SK-N-SH (cell line): ENCODE measurements at regions not wholly inside any gene's neighbourhood (a gene's known extent, or its start where the extent isn't known, plus 50 kb on each side); places are given as distances from the start of the nearest gene placed in this dataset.

Source experiments
- CTCF ChIA-PET: fragments of 300-600, 350-600 bp; formaldehyde crosslinking; extraction: SDS; loops from one replicate; lab custom pipeline; 2021; lab: Yijun Ruan, JAX
- POLR2A ChIA-PET: fragments of 350-600 bp; sonication (Branson Sonifier 250); formaldehyde crosslinking; extraction: SDS; loops from one replicate; lab custom pipeline; 2020; ENCODE audit warnings: antibody characterized with exemption, inconsistent platforms; lab: Yijun Ruan, JAX
- DNase-seq: peaks from one replicate; pipeline ENCODE4 v3.0.0; 2012
- H2AFZ ChIP-seq: fragments of 200-600 bp; sonication (generic); 2 replicates; pipeline ENCODE4 v1.8.1; 2016; ENCODE audit warnings: antibody characterized with exemption, mild to moderate bottlenecking, low read depth
- H3F3A ChIP-seq: fragments of 200-600 bp; sonication (generic); replicated peaks from 2 replicates; pipeline ENCODE3; 2016; ENCODE audit warnings: antibody characterized with exemption, mild to moderate bottlenecking; ENCODE audit not compliant: insufficient read depth
- H3K27ac ChIP-seq, 2 experiments: fragments of 200-500 bp in 1 of 2; fragments of 200-600 bp in 1 of 2; sonication (Bioruptor generic) in 1 of 2; sonication (generic), shearing (Covaris generic) in 1 of 2; 2 replicates each; pipeline versions ENCODE4 v1.5.1 to v1.6.1; 2014 to 2016; ENCODE audit warnings: low read depth in 2 of 2, inconsistent platforms in 1 of 2, low read length in 1 of 2, mild to moderate bottlenecking in 1 of 2, mixed read lengths in 1 of 2
- H3K27me3 ChIP-seq: fragments of 200-600 bp; sonication (generic), shearing (Covaris generic); 2 replicates; pipeline ENCODE4 v1.6.1; 2016; ENCODE audit warnings: mixed run types; ENCODE audit not compliant: insufficient read depth
- H3K36me3 ChIP-seq, 2 experiments: fragments of 200-500 bp in 1 of 2; fragments of 200-600 bp in 1 of 2; sonication (Bioruptor generic) in 1 of 2; sonication (generic) in 1 of 2; replicated peaks in 1 of 2; 2 replicates each; pipeline versions ENCODE3 to v1.5.1; 2014 to 2016; ENCODE audit warnings: low read length in 1 of 2, mild to moderate bottlenecking in 1 of 2; ENCODE audit not compliant: insufficient read depth in 2 of 2, control insufficient read depth in 1 of 2
- H3K4me1 ChIP-seq, 2 experiments: fragments of 200-500 bp in 1 of 2; fragments of 200-600 bp in 1 of 2; sonication (Bioruptor generic) in 1 of 2; sonication (generic), shearing (Covaris generic) in 1 of 2; 2 replicates each; pipeline versions ENCODE4 v1.5.1 to v1.6.1; 2014 to 2016; ENCODE audit warnings: low read depth in 1 of 2, low read length in 1 of 2, mixed run types in 1 of 2; ENCODE audit not compliant: insufficient read depth in 2 of 2, control insufficient read depth in 1 of 2
- H3K4me2 ChIP-seq: fragments of 200-600 bp; sonication (generic), shearing (Covaris generic); 2 replicates; pipeline ENCODE4 v1.6.1; 2017; ENCODE audit warnings: mixed run types
- H3K4me3 ChIP-seq, 2 experiments: fragments of 200-500 bp in 1 of 2; fragments of 200-600 bp in 1 of 2; sonication (Bioruptor generic) in 1 of 2; sonication (generic), shearing (Covaris generic) in 1 of 2; 2 replicates each; pipeline versions ENCODE4 v1.5.1 to v1.8.1; 2014 to 2016; ENCODE audit warnings: low read depth in 2 of 2, inconsistent platforms in 1 of 2, low read length in 1 of 2, mild to moderate bottlenecking in 1 of 2, mixed read lengths in 1 of 2, moderate library complexity in 1 of 2
- H3K79me2 ChIP-seq: fragments of 200-600 bp; sonication (generic); 2 replicates; pipeline ENCODE4 v1.8.1; 2017; ENCODE audit warnings: mild to moderate bottlenecking; ENCODE audit not compliant: insufficient read depth
- H3K9ac ChIP-seq: fragments of 200-600 bp; sonication (generic); 2 replicates; pipeline ENCODE4 v1.6.1; 2017; ENCODE audit warnings: mixed run types
- H3K9me2 ChIP-seq: fragments of 200-600 bp; sonication (generic); 2 replicates; pipeline ENCODE4 v1.6.1; 2017; ENCODE audit warnings: mixed run types
- H3K9me3 ChIP-seq: fragments of 200-600 bp; sonication (generic); 2 replicates; pipeline ENCODE4 v1.6.1; 2017; ENCODE audit warnings: mixed run types, mild to moderate bottlenecking, moderate library complexity
- H4K20me1 ChIP-seq: fragments of 200-600 bp; sonication (generic); 2 replicates; pipeline ENCODE4 v1.6.1; 2017; ENCODE audit warnings: mild to moderate bottlenecking, mixed run types; ENCODE audit not compliant: insufficient read depth
- CHD2 ChIP-seq: fragments of 150-350 bp; IDR thresholded peaks from 2 replicates; pipeline ENCODE4 v1.6.1; 2018; ENCODE audit warnings: low read length; ENCODE audit not compliant: partially characterized antibody
- EZH2phosphoT487 ChIP-seq: fragments of 200-600 bp; sonication (generic); IDR thresholded peaks from 2 replicates; pipeline ENCODE4 v1.6.1; 2017; ENCODE audit warnings: low read depth, mixed run types, mild to moderate bottlenecking, antibody characterized with exemption, moderate library complexity, borderline replicate concordance
- FOSL2 ChIP-seq: IDR thresholded peaks from 2 replicates; pipeline ENCODE4 v1.4.0; 2012; ENCODE audit warnings: low read depth, mild to moderate bottlenecking, moderate library complexity, borderline replicate concordance
- GABPA ChIP-seq: IDR thresholded peaks from 2 replicates; pipeline ENCODE4 v1.4.0; 2012; ENCODE audit warnings: low read depth, mild to moderate bottlenecking
- IRF3 ChIP-seq: fragments of 150-350 bp; IDR thresholded peaks from 2 replicates; pipeline ENCODE4 v1.6.1; 2016; ENCODE audit warnings: mild to moderate bottlenecking, low read depth, low read length
- JUND ChIP-seq: IDR thresholded peaks from 2 replicates; pipeline ENCODE4 v1.4.0; 2012
- MAX ChIP-seq: IDR thresholded peaks from 2 replicates; pipeline ENCODE4 v1.4.0; 2012; ENCODE audit warnings: low read depth
- MEF2A ChIP-seq: IDR thresholded peaks from 2 replicates; pipeline ENCODE4 v1.4.0; 2012; ENCODE audit warnings: low read depth, borderline replicate concordance
- MXI1 ChIP-seq: IDR thresholded peaks from 2 replicates; pipeline ENCODE4 v1.6.1; 2012; ENCODE audit warnings: mild to moderate bottlenecking, low read depth, low read length, improper control_type of control experiment
- NRF1 ChIP-seq: IDR thresholded peaks from 2 replicates; pipeline ENCODE4 v1.6.1; 2012; ENCODE audit warnings: low read depth, mild to moderate bottlenecking, low read length
- RCOR1 ChIP-seq: fragments of 150-350 bp; IDR thresholded peaks from 2 replicates; pipeline ENCODE4 v1.6.1; 2017; ENCODE audit warnings: antibody characterized with exemption, low read length
- REST ChIP-seq: IDR thresholded peaks from 2 replicates; pipeline ENCODE4 v1.6.1; 2012; ENCODE audit warnings: mild to moderate bottlenecking, low read depth, low read length, moderate library complexity
- RFX5 ChIP-seq: IDR thresholded peaks from 2 replicates; pipeline ENCODE4 v1.6.1; 2012; ENCODE audit warnings: mild to moderate bottlenecking, improper control_type of control experiment, low read length
- SMC3 ChIP-seq: IDR thresholded peaks from 2 replicates; pipeline ENCODE4 v1.6.1; 2012; ENCODE audit warnings: low read depth, low read length, improper control_type of control experiment
- TEAD4 ChIP-seq: IDR thresholded peaks from 2 replicates; pipeline ENCODE4 v1.4.0; 2012; ENCODE audit warnings: mild to moderate bottlenecking, borderline replicate concordance; ENCODE audit not compliant: insufficient read depth
- USF2 ChIP-seq: fragments of 150-350 bp; IDR thresholded peaks from 2 replicates; pipeline ENCODE4 v1.6.1; 2017; ENCODE audit warnings: antibody characterized with exemption, low read length, low read depth, borderline replicate concordance
- ZBTB33 ChIP-seq: IDR thresholded peaks from 2 replicates; pipeline ENCODE4 v1.4.0; 2012; ENCODE audit warnings: low read depth, borderline replicate concordance
- WGBS: methylation state at CpG from one replicate; pipeline ENCODE4 v1.1.6; 2017; ENCODE audit warnings: low lambda C conversion rate; 5-methylcytosine and 5-hydroxymethylcytosine counted together
- TF ChIP-seq, protein P1 (sequence below): IDR thresholded peaks from 2 replicates; pipeline ENCODE4; 2012

DNA sequence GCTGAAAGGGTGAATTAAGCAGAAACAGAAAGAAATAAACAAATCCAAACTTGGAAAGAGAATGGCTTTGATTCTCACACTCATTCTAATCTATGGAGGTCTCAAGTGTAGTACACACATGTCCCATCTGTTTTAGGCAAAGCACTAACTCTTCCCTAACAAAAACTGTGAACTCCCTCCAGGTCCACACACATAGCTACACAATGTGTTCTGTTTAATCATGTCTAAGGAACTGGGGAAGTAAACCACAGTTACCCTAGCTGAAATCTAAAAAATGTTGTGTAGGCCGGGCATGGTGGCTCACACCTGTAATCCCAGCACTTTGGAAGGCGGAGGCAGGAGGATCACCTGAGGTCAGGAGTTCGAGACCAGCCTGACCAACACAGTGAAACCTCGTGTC, 118.7 kb upstream of the FST start:
- WGBS: 24% methylated on average over 4 of the region's 4 CpGs
- CTCF ChIA-PET: no interaction called here
- peak overlapping the region; percentile 64 for H3K9ac ChIP-seq

DNA sequence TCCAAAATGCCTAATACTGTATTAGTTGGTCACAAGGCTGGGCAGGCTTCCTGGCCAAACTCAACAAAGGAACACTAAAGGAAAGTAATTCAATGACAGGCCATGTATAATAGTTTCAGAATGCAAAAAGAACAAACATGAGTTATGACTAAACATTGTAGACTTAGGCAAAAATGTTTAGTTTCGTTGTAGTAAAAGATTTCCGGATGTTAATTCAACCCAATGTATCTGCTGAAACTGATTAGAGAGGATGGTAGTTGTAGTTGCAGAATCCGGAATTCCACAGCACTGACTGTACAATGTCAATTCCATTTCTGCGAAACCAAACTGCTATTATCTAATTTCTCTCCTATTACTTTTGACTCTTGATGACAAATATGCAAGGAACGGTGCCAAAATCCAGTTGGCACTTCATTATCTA, 117.9 kb upstream of the FST start:
- Histone ChIP-seq H3K27me3 (no peaks in the 10 kb centered on the region), H2AFZ (no peak overlapping the region), H3K79me2 (no peaks in the 10 kb centered on the region), H3K4me3 (no peak overlapping the region), H3F3A (peaks cover 61% of the 10 kb centered on the region), H3K9me3 (no peaks in the 10 kb centered on the region), H4K20me1 (no peaks in the 10 kb centered on the region), H3K36me3 (no peaks in the 10 kb centered on the region), H3K9ac (peak overlapping the region; percentile 64; the same call in 1 of the 2 replicates), H3K27ac (peak overlapping the region; percentile 57 to 96; a peak in 3 of 4 replicates), H3K4me1 (peaks cover 0 to 43% of the 10 kb centered on the region in 2 experiments; a peak in 3 of 4 replicates), H3K9me2 (no peaks in the 10 kb centered on the region), H3K4me2 (no peak overlapping the region)
- CTCF ChIA-PET: no interaction called here
- POLR2A ChIA-PET: no interaction called here
- no peak for DNase-seq
- 4% methylated on average over 5 of the region's 5 CpGs for WGBS
- TF ChIP-seq IRF3 (no peak), GABPA (0 out of 2 replicates have a peak, but pooled peaks have one; percentile 43), MAX (peak; percentile 13; the same call in 1 of the 2 replicates), TEAD4 (peak; percentile 100), CHD2 (no peak), MXI1 (no peak), EZH2phosphoT487 (no peak), NRF1 (no peak), FOSL2 (peak; percentile 94), ZBTB33 (peak; percentile 92), RCOR1 (no peak), REST (no peak), JUND (peak; percentile 99), SMC3 (no peak)
- TF ChIP-seq, protein P1, sequence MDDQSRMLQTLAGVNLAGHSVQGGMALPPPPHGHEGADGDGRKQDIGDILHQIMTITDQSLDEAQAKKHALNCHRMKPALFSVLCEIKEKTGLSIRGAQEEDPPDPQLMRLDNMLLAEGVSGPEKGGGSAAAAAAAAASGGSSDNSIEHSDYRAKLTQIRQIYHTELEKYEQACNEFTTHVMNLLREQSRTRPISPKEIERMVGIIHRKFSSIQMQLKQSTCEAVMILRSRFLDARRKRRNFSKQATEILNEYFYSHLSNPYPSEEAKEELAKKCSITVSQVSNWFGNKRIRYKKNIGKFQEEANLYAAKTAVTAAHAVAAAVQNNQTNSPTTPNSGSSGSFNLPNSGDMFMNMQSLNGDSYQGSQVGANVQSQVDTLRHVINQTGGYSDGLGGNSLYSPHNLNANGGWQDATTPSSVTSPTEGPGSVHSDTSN: peak; percentile 98

More for the DNA sequence above, 118.7 kb upstream of the FST start:
- peak overlapping the region; percentile 17; the same call in 1 of the 2 replicates for H3K4me2 ChIP-seq
- H4K20me1 ChIP-seq: no peaks in the 10 kb centered on the region
- no peaks in the 10 kb centered on the region for H3K36me3 ChIP-seq
- no peaks in the 10 kb centered on the region for H3K79me2 ChIP-seq
- no peaks in the 10 kb centered on the region for H3K9me2 ChIP-seq
- no peak for DNase-seq
- H3K4me3 ChIP-seq: no peak overlapping the region
- no peaks in the 10 kb centered on the region for H3K9me3 ChIP-seq
- peaks cover 0 to 43% of the 10 kb centered on the region in 2 experiments; a peak in 3 of 4 replicates for H3K4me1 ChIP-seq
- H2AFZ ChIP-seq: no peak overlapping the region
- peaks cover 61% of the 10 kb centered on the region for H3F3A ChIP-seq
- no peak for TF ChIP-seq MEF2A
- no peak for TF ChIP-seq RFX5
- no peak for TF ChIP-seq JUND
- no peak for TF ChIP-seq USF2
- no peaks in the 10 kb centered on the region for H3K27me3 ChIP-seq
- H3K27ac ChIP-seq: peak overlapping the region in 1 of 2 experiments; percentile 96; a peak in 2 of 4 replicates
- POLR2A ChIA-PET: no interaction called here
